ENCODE measurements at regions not wholly inside any gene's neighbourhood (a gene's known extent, or its start where the extent isn't known, plus 50 kb on each side); places are given as distances from the start of the nearest gene placed in this dataset.

DNA sequence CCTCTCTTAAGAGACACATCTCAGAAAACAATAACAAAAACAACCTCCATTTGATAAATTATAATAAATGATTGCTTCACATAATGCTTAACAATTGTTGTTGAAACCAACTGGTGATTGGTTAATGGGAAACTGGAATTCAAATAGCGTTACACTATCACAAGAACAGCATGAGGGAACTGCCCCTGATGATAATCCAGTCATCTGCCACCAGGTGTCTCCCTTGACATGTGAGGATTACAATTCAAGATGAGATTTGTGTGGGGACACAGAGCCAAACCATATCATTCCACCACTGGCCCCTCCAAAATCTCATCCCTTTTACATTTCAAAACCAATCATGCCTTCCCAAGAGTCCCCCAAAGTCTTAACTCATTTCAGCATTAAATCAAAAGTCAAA, 375.9 kb downstream of the BMPER start:
- Histone ChIP-seq H3K9me3 (ENCODE audit: low read depth) (no peaks in the 10 kb centered on the region), H3K27ac (no peak overlapping the region), H2AFZ (no peak overlapping the region), H4K20me1 (ENCODE audit: insufficient read depth, poor library complexity, severe bottlenecking) (no peaks in the 10 kb centered on the region), H3K4me3 (no peak overlapping the region), H3K4me1 (ENCODE audit: insufficient read depth) (no peaks in the 10 kb centered on the region), H3K9me2 (replicated peaks; ENCODE audit: insufficient read depth) (no peaks in the 10 kb centered on the region), H3K27me3 (no peaks in the 10 kb centered on the region), H3K4me2 (no peak overlapping the region), H3K79me2 (no peaks in the 10 kb centered on the region), H3K36me3 (replicated peaks; ENCODE audit: insufficient read depth, low read depth) (no peaks in the 10 kb centered on the region)
- TF ChIP-seq EZH2phosphoT487 (IDR thresholded peaks at IDR 0.05; ENCODE audit: low read depth, severe bottlenecking, unreplicated experiment) (no peak), EZH2 (IDR thresholded peaks at IDR 0.05; ENCODE audit: borderline replicate concordance) (no peak)
- TF ChIP-seq, protein P1, sequence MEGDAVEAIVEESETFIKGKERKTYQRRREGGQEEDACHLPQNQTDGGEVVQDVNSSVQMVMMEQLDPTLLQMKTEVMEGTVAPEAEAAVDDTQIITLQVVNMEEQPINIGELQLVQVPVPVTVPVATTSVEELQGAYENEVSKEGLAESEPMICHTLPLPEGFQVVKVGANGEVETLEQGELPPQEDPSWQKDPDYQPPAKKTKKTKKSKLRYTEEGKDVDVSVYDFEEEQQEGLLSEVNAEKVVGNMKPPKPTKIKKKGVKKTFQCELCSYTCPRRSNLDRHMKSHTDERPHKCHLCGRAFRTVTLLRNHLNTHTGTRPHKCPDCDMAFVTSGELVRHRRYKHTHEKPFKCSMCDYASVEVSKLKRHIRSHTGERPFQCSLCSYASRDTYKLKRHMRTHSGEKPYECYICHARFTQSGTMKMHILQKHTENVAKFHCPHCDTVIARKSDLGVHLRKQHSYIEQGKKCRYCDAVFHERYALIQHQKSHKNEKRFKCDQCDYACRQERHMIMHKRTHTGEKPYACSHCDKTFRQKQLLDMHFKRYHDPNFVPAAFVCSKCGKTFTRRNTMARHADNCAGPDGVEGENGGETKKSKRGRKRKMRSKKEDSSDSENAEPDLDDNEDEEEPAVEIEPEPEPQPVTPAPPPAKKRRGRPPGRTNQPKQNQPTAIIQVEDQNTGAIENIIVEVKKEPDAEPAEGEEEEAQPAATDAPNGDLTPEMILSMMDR (IDR thresholded peaks at IDR 0.05; ENCODE audit: poor library complexity) = no peak
- no peak for DNase-seq (ENCODE audit: low spot score)
- WGBS (ENCODE audit: low lambda C conversion rate, missing lambda C conversion rate) = 85% methylated on average over 1 of the region's 1 CpG

- 76% methylated on average over 1 of the region's 1 CpG for whole genome bisulfite sequencing (ENCODE audit: low lambda C conversion rate, missing lambda C conversion rate)
- no peak overlapping the region for H3K4me2 ChIP-seq
- H3K27ac ChIP-seq = no peak overlapping the region
- no peaks in the 10 kb centered on the region for H3K79me2 ChIP-seq
- DNase-seq (ENCODE audit: low spot score) = no peak
- H3K36me3 ChIP-seq (replicated peaks; ENCODE audit: insufficient read depth, low read depth) = no peaks in the 10 kb centered on the region
- no peaks in the 10 kb centered on the region for H3K9me3 ChIP-seq (ENCODE audit: low read depth)
- H3K27me3 ChIP-seq = no peaks in the 10 kb centered on the region
- no peaks in the 10 kb centered on the region for H3K4me1 ChIP-seq (ENCODE audit: insufficient read depth)
- H2AFZ ChIP-seq = no peak overlapping the region
- no peaks in the 10 kb centered on the region for H3K9me2 ChIP-seq (replicated peaks; ENCODE audit: insufficient read depth)
- H4K20me1 ChIP-seq (ENCODE audit: insufficient read depth, poor library complexity, severe bottlenecking) = no peaks in the 10 kb centered on the region
- no peak overlapping the region for H3K4me3 ChIP-seq
- TF ChIP-seq EZH2 (IDR thresholded peaks at IDR 0.05; ENCODE audit: borderline replicate concordance) = no peak
- TF ChIP-seq, protein P1 (IDR thresholded peaks at IDR 0.05; ENCODE audit: poor library complexity) = no peak
- TF ChIP-seq EZH2phosphoT487 (IDR thresholded peaks at IDR 0.05; ENCODE audit: low read depth, severe bottlenecking, unreplicated experiment) = no peak
These were observed 375.7 kb upstream of the NPSR1 start for GRCh38 chr7:34282271-34282670.

- H3K79me2 ChIP-seq = no peaks in the 10 kb centered on the region
- H2AFZ ChIP-seq = no peak overlapping the region
- no peak for DNase-seq (ENCODE audit: low spot score)
- TF ChIP-seq EZH2 (IDR thresholded peaks at IDR 0.05; ENCODE audit: borderline replicate concordance) = no peak
- WGBS (ENCODE audit: low lambda C conversion rate, missing lambda C conversion rate) = 80% methylated on average over 1 of the region's 1 CpG
- H3K4me3 ChIP-seq = no peak overlapping the region
- no peaks in the 10 kb centered on the region for H3K9me3 ChIP-seq (ENCODE audit: low read depth)
- no peak overlapping the region for H3K4me2 ChIP-seq
- no peak overlapping the region for H3K27ac ChIP-seq
- no peaks in the 10 kb centered on the region for H3K36me3 ChIP-seq (replicated peaks; ENCODE audit: insufficient read depth, low read depth)
- H3K27me3 ChIP-seq = no peaks in the 10 kb centered on the region
- no peaks in the 10 kb centered on the region for H3K4me1 ChIP-seq (ENCODE audit: insufficient read depth)
- H4K20me1 ChIP-seq (ENCODE audit: insufficient read depth, poor library complexity, severe bottlenecking) = no peaks in the 10 kb centered on the region
- H3K9me2 ChIP-seq (replicated peaks; ENCODE audit: insufficient read depth) = no peaks in the 10 kb centered on the region
These were observed 361.4 kb upstream of the NPSR1 start for GRCh38 chr7:34296663-34297062.

- TF ChIP-seq EZH2phosphoT487 (IDR thresholded peaks at IDR 0.05; ENCODE audit: low read depth, severe bottlenecking, unreplicated experiment) = no peak
- no peak for TF ChIP-seq EZH2 (IDR thresholded peaks at IDR 0.05; ENCODE audit: borderline replicate concordance)
- TF ChIP-seq, protein P1 (IDR thresholded peaks at IDR 0.05; ENCODE audit: poor library complexity) = no peak
- WGBS (ENCODE audit: low lambda C conversion rate, missing lambda C conversion rate) = 57% methylated on average over 4 of the region's 4 CpGs
- H2AFZ ChIP-seq = no peak overlapping the region
- H3K79me2 ChIP-seq = no peaks in the 10 kb centered on the region
- H3K9me3 ChIP-seq (ENCODE audit: low read depth) = no peaks in the 10 kb centered on the region
- H3K27me3 ChIP-seq = no peaks in the 10 kb centered on the region
- H3K4me3 ChIP-seq = no peak overlapping the region
- no peaks in the 10 kb centered on the region for H3K9me2 ChIP-seq (replicated peaks; ENCODE audit: insufficient read depth)
- no peak overlapping the region for H3K27ac ChIP-seq
- H4K20me1 ChIP-seq (ENCODE audit: insufficient read depth, poor library complexity, severe bottlenecking) = no peaks in the 10 kb centered on the region
- H3K4me2 ChIP-seq = no peak overlapping the region
- DNase-seq (ENCODE audit: low spot score) = no peak
- no peaks in the 10 kb centered on the region for H3K4me1 ChIP-seq (ENCODE audit: insufficient read depth)
- no peaks in the 10 kb centered on the region for H3K36me3 ChIP-seq (replicated peaks; ENCODE audit: insufficient read depth, low read depth)
These were observed 359.5 kb upstream of the NPSR1 start for GRCh38 chr7:34298492-34299013.
